CD4-positive, alpha-beta memory T cell (primary cell): ENCODE measurements at regions not wholly inside any gene's neighbourhood (a gene's known extent, or its start where the extent isn't known, plus 50 kb on each side); places are given as distances from the start of the nearest gene placed in this dataset.

Experiments
- CTCF ChIA-PET: fragments of 350-600 bp; sonication (Branson Sonifier 250); formaldehyde crosslinking; loops from one replicate; lab custom pipeline; 2021; ENCODE audit warnings: inconsistent platforms; ENCODE audit not compliant: partially characterized antibody; lab: Charles Lee
- POLR2A ChIA-PET: fragments of 350-600 bp; sonication (Branson Sonifier 250); formaldehyde crosslinking; loops from one replicate; lab custom pipeline; 2021; ENCODE audit not compliant: partially characterized antibody; lab: Charles Lee
- DNase-seq, 5 donors: peaks; one replicate each; pipeline versions ENCODE4 v3.0.0 to v3.0.0-alpha.2; 2020 to 2022; ENCODE audit warnings: mixed read lengths in 1 of 5
- H3K27ac ChIP-seq: one replicate; pipeline ENCODE4 v1.7.0; 2013; ENCODE audit warnings: low read depth, low read length
- H3K27me3 ChIP-seq: 2 replicates; pipeline ENCODE4 v1.7.0; 2013; ENCODE audit warnings: mild to moderate bottlenecking, low read length, moderate library complexity; ENCODE audit not compliant: insufficient read depth
- H3K36me3 ChIP-seq: 2 replicates; pipeline ENCODE4 v1.7.0; 2013; ENCODE audit warnings: mild to moderate bottlenecking, low read length, moderate library complexity; ENCODE audit not compliant: insufficient read depth
- H3K4me1 ChIP-seq: 2 replicates; pipeline ENCODE4 v1.7.0; 2013; ENCODE audit warnings: mild to moderate bottlenecking, low read length, moderate library complexity; ENCODE audit not compliant: insufficient read depth
- H3K4me3 ChIP-seq, 2 donors: one replicate each; pipeline ENCODE4 v1.7.0; 2013; ENCODE audit warnings: low read length in 2 of 2, mild to moderate bottlenecking in 1 of 2
- H3K9me3 ChIP-seq, 2 donors: one replicate each; pipeline ENCODE4 v1.7.0; 2013; ENCODE audit warnings: low read length in 2 of 2, control low read depth in 1 of 2; ENCODE audit not compliant: control insufficient read depth in 1 of 2
- H3K27ac Mint-ChIP-seq, 7 donors: one replicate each; pipeline ENCODE4 v1.8.0; 2020 to 2021; ENCODE audit warnings: mixed read lengths in 7 of 7, mild to moderate bottlenecking in 6 of 7, inconsistent platforms in 3 of 7, moderate library complexity in 3 of 7
- H3K27me3 Mint-ChIP-seq, 2 donors: one replicate each; pipeline ENCODE4 v1.8.0; 2020 to 2021; ENCODE audit warnings: mixed read lengths in 2 of 2
- H3K36me3 Mint-ChIP-seq, 2 donors: one replicate each; pipeline ENCODE4 v1.8.0; 2020 to 2021; ENCODE audit warnings: mixed read lengths in 2 of 2, inconsistent platforms in 1 of 2, mild to moderate bottlenecking in 1 of 2
- H3K4me1 Mint-ChIP-seq, 4 donors: one replicate each; pipeline ENCODE4 v1.8.0; 2020 to 2021; ENCODE audit warnings: mixed read lengths in 4 of 4, mild to moderate bottlenecking in 1 of 4
- H3K4me3 Mint-ChIP-seq, 8 donors: one replicate each; pipeline ENCODE4 v1.8.0; 2020 to 2021; ENCODE audit warnings: mixed read lengths in 8 of 8, mild to moderate bottlenecking in 7 of 8, moderate library complexity in 6 of 8, inconsistent platforms in 3 of 8
- H3K9me3 Mint-ChIP-seq, 8 donors: one replicate each; pipeline ENCODE4 v1.8.0; 2020 to 2021; ENCODE audit warnings: mixed read lengths in 8 of 8, mild to moderate bottlenecking in 5 of 8, inconsistent platforms in 3 of 8, moderate library complexity in 1 of 8
- intact Hi-C: fragments of 100-400 bp; cut with micrococcal nuclease; formaldehyde crosslinking; loops from one replicate; pipeline ENCODE4 v1.15.1; 2023

DNA sequence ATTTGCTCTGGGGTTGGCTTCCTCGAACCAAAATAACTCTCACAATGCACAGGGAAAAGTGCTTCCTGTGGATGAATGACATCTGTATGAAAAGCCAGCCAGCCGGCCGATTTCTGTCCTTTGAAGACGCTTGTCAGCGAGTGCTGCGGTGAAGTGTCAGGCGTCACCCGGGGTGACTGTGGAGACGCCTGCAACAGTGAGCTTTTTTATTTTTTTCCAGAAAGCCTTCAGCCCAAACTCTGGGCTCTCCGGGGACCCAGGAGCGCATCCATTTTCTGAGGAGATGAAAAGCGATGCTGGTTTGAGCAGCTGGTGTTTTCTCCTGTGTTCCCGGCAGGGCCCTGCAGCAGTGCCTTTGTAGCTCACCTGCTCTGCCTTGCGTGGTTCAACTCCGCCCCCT is 147.9 kb upstream of the MYL2 start:
- Mint-ChIP-seq H3K27ac (peak overlapping the region in 6 of 7 donors; percentile 23 to 77 (median 53)), H3K4me1 (peaks cover 7 to 20% (median 14%) of the 10 kb centered on the region in 4 donors), H3K9me3 (peaks cover 0 to 2% (median 0%) of the 10 kb centered on the region in 8 donors), H3K36me3 (no peaks in the 10 kb centered on the region), H3K4me3 (peak overlapping the region; percentile 18 to 73 (median 60)), H3K27me3 (peaks cover 3% of the 10 kb centered on the region in 2 donors)
- peaks cover 3% of the 10 kb centered on the region for H3K27me3 ChIP-seq
- DNase-seq = peak in 4 of 5 donors; percentile 28 to 49 (median 46)
- intact Hi-C loops = no loop called here
- H3K27ac ChIP-seq = no peak overlapping the region
- no peaks in the 10 kb centered on the region for H3K9me3 ChIP-seq
- ChIA-PET CTCF (no interaction called here), POLR2A (interaction anchor here (0.5 kb wide), 1 partner anchor 11 kb away, joined by 3 read pairs; no protein-coding TSS in a partner anchor)
- H3K36me3 ChIP-seq = no peaks in the 10 kb centered on the region
- no peaks in the 10 kb centered on the region for H3K4me1 ChIP-seq
- no peak overlapping the region for H3K4me3 ChIP-seq

DNA sequence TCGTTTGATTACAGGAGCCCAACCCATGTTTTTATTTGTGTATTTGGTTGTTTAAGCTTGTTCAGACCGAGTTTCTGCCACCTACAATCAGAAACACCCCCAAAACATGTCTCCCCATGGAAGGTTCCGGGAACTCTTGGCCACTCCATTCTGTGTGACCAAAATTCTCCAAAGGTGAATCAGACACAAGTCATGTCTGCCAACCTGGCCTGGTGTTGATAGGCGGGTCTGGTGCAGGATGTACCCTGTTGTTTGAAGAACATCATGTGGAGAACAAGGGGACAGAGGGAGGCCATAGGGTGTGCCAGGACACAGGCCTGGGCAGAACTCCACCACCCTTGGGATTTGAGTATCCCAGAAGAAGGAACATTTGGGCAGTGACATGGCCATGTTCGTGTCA is 147.1 kb upstream of the MYL2 start:
- peak overlapping the region in 1 of 8 donors; percentile 73 for H3K4me3 Mint-ChIP-seq
- no peak for DNase-seq
- POLR2A ChIA-PET = interaction anchor here (1.7 kb wide), 1 partner anchor 10 kb away, joined by 10 read pairs; no protein-coding TSS in a partner anchor

DNA sequence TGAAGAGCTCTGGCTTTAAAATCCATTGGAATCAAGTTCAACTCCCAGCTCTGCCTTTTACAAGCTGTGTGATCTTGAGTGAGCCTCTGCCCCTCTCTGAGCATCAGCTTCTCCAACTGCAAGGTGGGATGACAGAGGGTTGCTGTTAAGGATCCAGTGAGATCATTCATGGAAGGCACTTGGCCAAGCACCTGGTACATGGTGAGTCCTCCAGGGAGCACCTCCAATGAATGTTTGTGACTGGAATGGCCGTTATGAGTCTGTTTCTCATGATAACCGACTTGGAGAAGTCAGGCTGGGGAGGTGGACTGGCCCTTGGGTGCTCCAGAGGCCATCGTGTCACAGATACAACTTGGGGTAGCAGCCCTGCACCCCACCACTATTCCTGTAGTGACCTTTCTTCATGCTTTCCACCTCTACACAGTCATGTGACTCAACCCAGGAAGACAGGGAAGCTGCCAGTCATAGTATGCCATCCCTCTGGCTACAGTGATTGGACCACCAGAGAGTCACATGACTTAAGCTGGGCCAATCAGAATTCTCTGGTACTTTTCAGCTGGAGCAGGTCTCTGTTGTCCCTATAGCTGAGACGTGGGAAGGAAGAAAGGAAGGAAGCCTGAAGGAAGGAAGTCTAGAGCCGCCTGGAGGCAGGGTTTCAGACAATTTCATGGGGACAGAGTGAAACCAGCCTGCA is 146.5 kb upstream of the MYL2 start:
- no peaks in the 10 kb centered on the region for H3K9me3 Mint-ChIP-seq
- Histone ChIP-seq H3K4me3 (no peak overlapping the region), H3K27ac (no peak overlapping the region), H3K36me3 (no peaks in the 10 kb centered on the region), H3K4me1 (no peaks in the 10 kb centered on the region), H3K27me3 (peaks cover 3% of the 10 kb centered on the region), H3K9me3 (no peaks in the 10 kb centered on the region)
- no peak overlapping the region for H3K4me3 Mint-ChIP-seq
- intact Hi-C loops = no loop called here
- no peak for DNase-seq
- H3K36me3 Mint-ChIP-seq = no peaks in the 10 kb centered on the region
- H3K4me1 Mint-ChIP-seq = peaks cover 7 to 24% (median 15%) of the 10 kb centered on the region in 4 donors
- POLR2A ChIA-PET = interaction anchor here (1.7 kb wide), 1 partner anchor 9 kb away, joined by 10 read pairs; no protein-coding TSS in a partner anchor
- H3K27ac Mint-ChIP-seq = peak overlapping the region in 1 of 7 donors; percentile 61
- H3K27me3 Mint-ChIP-seq = peaks cover 0 to 2% of the 10 kb centered on the region in 2 donors
- CTCF ChIA-PET = no interaction called here

More for the DNA sequence above, 147.1 kb upstream of the MYL2 start:
- peaks cover 3% of the 10 kb centered on the region for H3K27me3 ChIP-seq
- no peak overlapping the region for H3K27ac ChIP-seq
- no peaks in the 10 kb centered on the region for H3K9me3 ChIP-seq
- peaks cover 7 to 23% (median 15%) of the 10 kb centered on the region in 4 donors for H3K4me1 Mint-ChIP-seq
- H3K36me3 ChIP-seq = no peaks in the 10 kb centered on the region
- H3K27ac Mint-ChIP-seq = peak overlapping the region in 2 of 7 donors; percentile 52 to 53
- CTCF ChIA-PET = no interaction called here
- H3K27me3 Mint-ChIP-seq = peaks cover 0 to 3% of the 10 kb centered on the region in 2 donors
- no peak overlapping the region for H3K4me3 ChIP-seq
- H3K9me3 Mint-ChIP-seq = peaks cover 0 to 2% (median 0%) of the 10 kb centered on the region in 8 donors
- no peaks in the 10 kb centered on the region for H3K36me3 Mint-ChIP-seq
- H3K4me1 ChIP-seq = no peaks in the 10 kb centered on the region
- intact Hi-C loops = no loop called here

DNA sequence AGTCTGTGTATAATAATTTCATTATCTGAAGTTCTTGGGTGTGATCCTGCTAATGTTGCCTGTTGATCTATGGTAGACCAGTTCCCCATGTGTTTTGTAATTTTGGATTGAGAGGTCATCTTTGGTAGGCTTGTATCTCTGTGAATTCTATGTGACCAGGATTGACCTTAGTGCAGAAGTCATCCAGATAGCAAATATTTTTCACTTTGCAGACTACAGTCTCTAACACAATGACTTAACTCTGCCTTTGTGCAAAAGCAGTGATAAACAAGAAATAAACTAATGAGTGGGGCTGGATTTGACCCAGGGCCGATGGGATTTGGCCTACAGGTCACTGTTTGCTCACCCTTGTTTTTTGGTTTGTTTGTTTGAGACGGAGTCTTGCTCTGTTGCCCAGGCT is 144.6 kb upstream of the MYL2 start:
- Mint-ChIP-seq H3K27ac (no peak overlapping the region), H3K4me3 (no peak overlapping the region), H3K27me3 (no peaks in the 10 kb centered on the region), H3K9me3 (no peaks in the 10 kb centered on the region), H3K36me3 (no peaks in the 10 kb centered on the region), H3K4me1 (peaks cover 8 to 28% (median 14%) of the 10 kb centered on the region in 4 donors)
- ChIA-PET POLR2A (no interaction called here), CTCF (no interaction called here)
- H3K27me3 ChIP-seq = peaks cover 3% of the 10 kb centered on the region
- no peak overlapping the region for H3K4me3 ChIP-seq
- H3K27ac ChIP-seq = no peak overlapping the region
- H3K9me3 ChIP-seq = no peaks in the 10 kb centered on the region
- intact Hi-C loops = no loop called here
- no peaks in the 10 kb centered on the region for H3K4me1 ChIP-seq
- no peak for DNase-seq
- H3K36me3 ChIP-seq = no peaks in the 10 kb centered on the region

DNA sequence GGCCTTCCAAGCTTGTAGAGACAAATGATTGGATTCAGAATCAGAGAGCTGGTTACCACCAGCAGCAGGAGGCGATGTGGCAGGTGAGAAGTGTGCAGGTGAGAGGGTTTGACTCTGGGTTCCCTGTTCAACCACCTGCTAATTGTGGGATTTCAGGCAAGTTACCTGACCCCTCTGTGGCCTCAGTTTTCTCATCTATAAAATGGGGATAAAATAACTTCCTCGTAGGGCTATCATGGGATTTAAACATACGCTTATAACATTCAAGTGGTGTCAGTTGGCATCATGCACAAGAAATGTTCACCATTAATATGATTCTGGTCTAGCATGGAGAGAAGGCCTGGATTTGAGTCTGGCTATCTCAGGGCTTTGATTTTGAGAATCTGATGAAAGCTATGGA is 143.8 kb upstream of the MYL2 start:
- no peaks in the 10 kb centered on the region for H3K9me3 ChIP-seq
- ChIA-PET CTCF (no interaction called here), POLR2A (no interaction called here)
- intact Hi-C loops = no loop called here
- H3K4me1 Mint-ChIP-seq = peaks cover 9 to 26% (median 12%) of the 10 kb centered on the region in 4 donors
- H3K36me3 ChIP-seq = no peaks in the 10 kb centered on the region
- no peaks in the 10 kb centered on the region for H3K27me3 Mint-ChIP-seq
- DNase-seq = no peak
- H3K27ac Mint-ChIP-seq = no peak overlapping the region
- peaks cover 3% of the 10 kb centered on the region for H3K27me3 ChIP-seq
- peaks cover 3% of the 10 kb centered on the region for H3K4me1 ChIP-seq
- H3K4me3 Mint-ChIP-seq = no peak overlapping the region
- no peak overlapping the region for H3K27ac ChIP-seq
- no peaks in the 10 kb centered on the region for H3K9me3 Mint-ChIP-seq
- H3K4me3 ChIP-seq = no peak overlapping the region
- no peaks in the 10 kb centered on the region for H3K36me3 Mint-ChIP-seq

DNA sequence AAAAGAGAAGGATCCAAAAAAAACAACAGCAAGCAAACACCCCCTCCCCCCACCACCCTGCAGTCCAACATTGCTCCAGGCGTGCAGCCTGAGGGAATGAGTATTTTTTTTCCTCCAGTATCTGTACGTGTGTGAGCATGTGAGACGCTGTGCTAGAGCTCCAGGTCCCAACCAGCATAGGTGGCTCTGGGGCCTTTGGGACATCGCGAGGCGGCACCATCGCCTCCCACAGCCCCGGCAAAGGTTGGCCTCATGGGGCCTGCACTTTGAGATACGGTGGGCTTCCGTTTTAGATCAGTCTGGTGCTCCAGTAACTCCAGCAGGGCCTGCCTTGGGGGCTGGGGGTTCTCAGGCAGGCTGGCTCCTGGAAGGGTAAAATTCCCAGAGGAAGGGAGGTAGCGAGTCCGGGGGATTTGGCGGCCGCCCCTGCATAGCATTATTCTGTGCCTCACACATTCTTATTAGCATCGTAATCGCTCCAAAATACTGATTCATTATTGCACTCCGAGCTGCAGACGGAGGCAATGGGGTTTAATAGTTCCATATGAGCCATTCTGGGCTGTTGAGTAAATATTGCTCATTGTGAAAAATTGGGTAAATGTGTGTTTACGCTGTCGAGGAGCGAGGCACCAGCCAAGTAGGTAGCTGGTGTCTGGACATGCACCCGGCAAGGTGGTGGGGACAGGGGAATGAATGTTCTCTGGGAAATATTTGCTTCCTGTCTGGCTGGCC is 143.1 kb upstream of the MYL2 start:
- Histone ChIP-seq H3K4me1 (peaks cover 6% of the 10 kb centered on the region), H3K36me3 (no peaks in the 10 kb centered on the region), H3K9me3 (no peaks in the 10 kb centered on the region), H3K27ac (no peak overlapping the region), H3K27me3 (peaks cover 3% of the 10 kb centered on the region), H3K4me3 (no peak overlapping the region)
- H3K4me3 Mint-ChIP-seq = no peak overlapping the region
- CTCF ChIA-PET = no interaction called here
- no peaks in the 10 kb centered on the region for H3K9me3 Mint-ChIP-seq
- no peak overlapping the region for H3K27ac Mint-ChIP-seq
- DNase-seq = no peak
- H3K4me1 Mint-ChIP-seq = peaks cover 11 to 25% (median 13%) of the 10 kb centered on the region in 4 donors
- no peaks in the 10 kb centered on the region for H3K36me3 Mint-ChIP-seq
- H3K27me3 Mint-ChIP-seq = no peaks in the 10 kb centered on the region
- POLR2A ChIA-PET = no interaction called here
- intact Hi-C loops = no loop called here
